HG03045 (cell line): ENCODE measurements at regions not wholly inside any gene's neighbourhood (a gene's known extent, or its start where the extent isn't known, plus 50 kb on each side); places are given as distances from the start of the nearest gene placed in this dataset.
"Not testable (repeated sequence)": the region's sequence is repeated elsewhere in the genome, so short reads cannot be mapped to it uniquely, and the experiment has no call there.

Source experiments
- ATAC-seq: cut with Tn5 transposase; IDR thresholded peaks from one replicate; pipeline ENCODE4 v1.9.1; 2021; ENCODE audit warnings: mild to moderate bottlenecking, moderate library complexity; ENCODE audit not compliant: unreplicated experiment

- ATAC-seq: no peak
Measured at GRCh38 chr18:22503803-22504202, 86.1 kb upstream of the CTAGE1 start.

- ATAC-seq: no peak
Measured at GRCh38 chr18:22504251-22505030, 86.7 kb upstream of the CTAGE1 start.

GRCh38 chr18:22505141-22505591, 87.5 kb upstream of the CTAGE1 start:
- no peak for ATAC-seq

GRCh38 chr18:22507055-22507454, 89.3 kb upstream of the CTAGE1 start:
- no peak for ATAC-seq

- no peak for ATAC-seq
Measured at GRCh38 chr18:22509423-22509822, 91.7 kb upstream of the CTAGE1 start.

- ATAC-seq: no peak
Measured at GRCh38 chr18:22510697-22511096, 93.0 kb upstream of the CTAGE1 start.

GRCh38 chr18:22513721-22514481, 96.2 kb upstream of the CTAGE1 start:
- no peak for ATAC-seq

- ATAC-seq: no peak
Measured at GRCh38 chr18:22514655-22515054, 96.9 kb upstream of the CTAGE1 start.

GRCh38 chr18:22515250-22515649, 97.5 kb upstream of the CTAGE1 start:
- no peak for ATAC-seq

- ATAC-seq: no peak
Measured at GRCh38 chr18:22517356-22517755, 99.6 kb upstream of the CTAGE1 start.

GRCh38 chr18:22521026-22521707, 103.5 kb upstream of the CTAGE1 start:
- no peak for ATAC-seq

- ATAC-seq: no peak
Measured at GRCh38 chr18:22523481-22523880, 105.8 kb upstream of the CTAGE1 start.

GRCh38 chr18:22524783-22525182, 107.1 kb upstream of the CTAGE1 start:
- no peak for ATAC-seq

- no peak for ATAC-seq
Measured at GRCh38 chr18:22525313-22525712, 107.6 kb upstream of the CTAGE1 start.

GRCh38 chr18:22525883-22526282, 108.2 kb upstream of the CTAGE1 start:
- no peak for ATAC-seq

- ATAC-seq: no peak
Measured at GRCh38 chr18:22528291-22528690, 110.6 kb upstream of the CTAGE1 start.

GRCh38 chr18:22534706-22535105, 117.0 kb upstream of the CTAGE1 start:
- ATAC-seq: not testable (repeated sequence)

- no peak for ATAC-seq
Measured at GRCh38 chr18:22536558-22536957, 118.8 kb upstream of the CTAGE1 start.

- ATAC-seq: no peak
Measured at GRCh38 chr18:22538426-22538825, 120.7 kb upstream of the CTAGE1 start.

GRCh38 chr18:22539051-22539765, 121.5 kb upstream of the CTAGE1 start:
- no peak for ATAC-seq

- no peak for ATAC-seq
Measured at GRCh38 chr18:22541232-22541631, 123.5 kb upstream of the CTAGE1 start.
